Fibroblast of mammary gland (primary cell): ENCODE measurements at regions not wholly inside any gene's neighbourhood (a gene's known extent, or its start where the extent isn't known, plus 50 kb on each side); places are given as distances from the start of the nearest gene placed in this dataset.

Experiments used
- DNase-seq: peaks from one replicate; pipeline ENCODE4 v3.0.0-alpha.2; 2010; ENCODE audit warnings: low read depth
- H3K4me3 ChIP-seq: 2 replicates; pipeline ENCODE4 v1.5.1; 2011; ENCODE audit warnings: low read depth, mild to moderate bottlenecking, low read length, moderate library complexity; ENCODE audit not compliant: control insufficient read depth
- TF ChIP-seq, protein P1 (sequence below): conservative IDR thresholded peaks from 2 replicates; pipeline ENCODE4 v1.5.1; 2011; ENCODE audit warnings: low read depth, low read length, inconsistent platforms; ENCODE audit not compliant: control insufficient read depth, insufficient read depth

DNA sequence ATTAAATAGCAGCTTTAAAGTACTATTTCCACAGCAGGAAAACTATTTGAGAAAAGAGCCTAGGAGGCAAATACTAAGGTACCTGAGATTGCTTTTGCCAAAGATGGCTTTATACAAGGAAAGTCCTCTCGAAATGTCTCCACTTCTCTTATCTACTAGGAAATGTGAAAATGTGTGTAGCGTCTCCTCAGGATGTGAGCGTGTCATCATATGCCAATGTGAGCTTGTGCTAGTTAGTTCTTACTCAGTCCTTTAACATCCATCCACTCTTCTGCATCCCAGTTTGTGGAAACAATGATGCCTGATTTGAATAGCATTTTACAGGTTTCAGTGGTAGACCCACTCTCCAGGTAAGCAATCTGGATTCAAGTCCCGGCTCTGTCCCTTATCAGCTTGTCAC lies 421.0 kb downstream of the DYNC2H1 start:
- TF ChIP-seq, protein P1, sequence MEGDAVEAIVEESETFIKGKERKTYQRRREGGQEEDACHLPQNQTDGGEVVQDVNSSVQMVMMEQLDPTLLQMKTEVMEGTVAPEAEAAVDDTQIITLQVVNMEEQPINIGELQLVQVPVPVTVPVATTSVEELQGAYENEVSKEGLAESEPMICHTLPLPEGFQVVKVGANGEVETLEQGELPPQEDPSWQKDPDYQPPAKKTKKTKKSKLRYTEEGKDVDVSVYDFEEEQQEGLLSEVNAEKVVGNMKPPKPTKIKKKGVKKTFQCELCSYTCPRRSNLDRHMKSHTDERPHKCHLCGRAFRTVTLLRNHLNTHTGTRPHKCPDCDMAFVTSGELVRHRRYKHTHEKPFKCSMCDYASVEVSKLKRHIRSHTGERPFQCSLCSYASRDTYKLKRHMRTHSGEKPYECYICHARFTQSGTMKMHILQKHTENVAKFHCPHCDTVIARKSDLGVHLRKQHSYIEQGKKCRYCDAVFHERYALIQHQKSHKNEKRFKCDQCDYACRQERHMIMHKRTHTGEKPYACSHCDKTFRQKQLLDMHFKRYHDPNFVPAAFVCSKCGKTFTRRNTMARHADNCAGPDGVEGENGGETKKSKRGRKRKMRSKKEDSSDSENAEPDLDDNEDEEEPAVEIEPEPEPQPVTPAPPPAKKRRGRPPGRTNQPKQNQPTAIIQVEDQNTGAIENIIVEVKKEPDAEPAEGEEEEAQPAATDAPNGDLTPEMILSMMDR, result no peak
- peak; percentile 28 for DNase-seq
- H3K4me3 ChIP-seq, result no peak overlapping the region

DNA sequence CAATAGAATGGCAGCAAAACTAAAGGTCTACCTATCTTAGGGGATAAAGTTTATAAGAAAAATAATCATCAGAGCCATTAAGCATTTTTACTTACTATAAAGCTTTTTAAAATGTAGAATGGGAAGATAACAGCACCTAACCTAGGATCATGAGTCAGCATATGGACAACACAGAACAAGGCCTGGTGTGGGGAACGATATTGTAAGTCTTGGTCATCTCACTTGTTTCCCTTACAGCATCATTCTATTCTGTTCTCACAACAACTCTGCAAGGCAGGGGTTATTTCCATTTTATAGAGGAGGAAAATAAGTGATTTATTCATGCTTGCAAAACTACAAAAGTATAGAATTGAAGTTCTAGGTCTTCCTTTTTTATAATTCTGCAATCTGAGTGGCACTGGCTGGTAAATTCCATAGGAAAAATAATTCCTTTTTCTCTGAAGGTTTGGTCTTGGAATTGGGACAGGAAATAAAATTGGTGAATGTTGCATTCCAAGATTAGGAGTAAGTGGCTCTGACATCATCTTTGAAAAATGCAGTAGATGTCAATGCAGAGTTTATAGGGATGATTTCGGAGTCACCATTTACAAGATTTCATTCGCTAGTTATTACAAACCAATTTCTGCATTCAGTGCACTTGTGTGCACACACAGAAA lies 423.0 kb downstream of the DYNC2H1 start:
- peak; percentile 82 for DNase-seq
- TF ChIP-seq, protein P1, result no peak
- H3K4me3 ChIP-seq, result no peak overlapping the region

DNA sequence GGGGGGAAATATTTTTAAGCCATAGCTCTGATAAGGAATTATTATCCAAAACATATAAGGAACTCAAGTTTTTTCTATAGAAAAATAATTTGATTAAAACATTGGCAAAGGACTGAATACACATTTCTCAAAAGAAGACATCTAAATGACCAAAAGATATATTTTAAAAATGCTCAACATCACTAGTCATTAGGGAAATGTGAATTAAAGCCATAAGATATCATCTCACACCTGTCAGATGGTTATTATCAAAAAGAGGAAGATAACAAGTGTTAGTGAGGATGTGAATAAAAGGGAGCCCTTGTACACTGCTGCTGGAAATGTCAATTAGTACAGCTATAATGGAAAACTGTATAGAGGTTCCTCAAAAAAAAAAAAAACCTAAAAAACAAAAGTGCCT lies 425.0 kb downstream of the DYNC2H1 start:
- no peak for DNase-seq
- H3K4me3 ChIP-seq, result no peak overlapping the region
- TF ChIP-seq, protein P1, result no peak

DNA sequence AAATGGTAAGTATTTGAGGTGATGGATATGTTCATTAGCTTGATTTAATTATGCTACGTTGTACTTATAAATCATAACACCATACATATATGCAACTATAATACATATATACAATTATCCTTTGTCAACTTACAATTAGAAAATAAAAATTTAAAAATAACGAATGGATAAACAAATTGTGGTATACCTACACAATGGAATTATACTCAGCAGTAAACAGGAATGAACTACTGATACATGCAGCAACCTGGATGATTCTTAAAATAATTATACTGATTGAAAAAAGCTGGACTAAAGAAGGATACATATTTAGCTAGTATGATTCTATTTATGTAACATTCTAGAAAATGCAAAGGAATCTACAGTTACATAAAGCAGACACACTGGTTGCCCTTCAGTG lies 425.7 kb downstream of the DYNC2H1 start:
- no peak overlapping the region for H3K4me3 ChIP-seq
- TF ChIP-seq, protein P1, result no peak
- DNase-seq, result no peak

DNA sequence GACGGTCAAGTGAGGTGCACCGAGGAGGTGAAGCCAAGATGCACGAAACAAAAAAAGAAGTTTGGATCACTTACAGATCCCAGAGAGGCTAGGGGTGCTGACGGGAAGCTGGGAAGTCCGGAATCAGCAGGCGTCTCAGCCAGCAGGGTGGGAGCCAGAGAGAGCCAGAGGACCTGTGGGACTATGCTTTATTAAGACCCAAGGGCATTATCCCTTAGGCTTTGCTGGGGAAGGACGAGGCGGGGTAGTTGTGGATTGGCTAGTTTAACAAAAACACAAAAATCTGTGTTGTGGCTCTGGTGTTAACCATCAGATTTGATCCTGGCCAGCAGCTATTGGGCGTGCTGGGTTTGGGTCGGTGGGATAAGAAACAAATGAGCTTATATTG lies 427.1 kb downstream of the DYNC2H1 start:
- no peak overlapping the region for H3K4me3 ChIP-seq
- no peak for DNase-seq
- TF ChIP-seq, protein P1, result no peak

DNA sequence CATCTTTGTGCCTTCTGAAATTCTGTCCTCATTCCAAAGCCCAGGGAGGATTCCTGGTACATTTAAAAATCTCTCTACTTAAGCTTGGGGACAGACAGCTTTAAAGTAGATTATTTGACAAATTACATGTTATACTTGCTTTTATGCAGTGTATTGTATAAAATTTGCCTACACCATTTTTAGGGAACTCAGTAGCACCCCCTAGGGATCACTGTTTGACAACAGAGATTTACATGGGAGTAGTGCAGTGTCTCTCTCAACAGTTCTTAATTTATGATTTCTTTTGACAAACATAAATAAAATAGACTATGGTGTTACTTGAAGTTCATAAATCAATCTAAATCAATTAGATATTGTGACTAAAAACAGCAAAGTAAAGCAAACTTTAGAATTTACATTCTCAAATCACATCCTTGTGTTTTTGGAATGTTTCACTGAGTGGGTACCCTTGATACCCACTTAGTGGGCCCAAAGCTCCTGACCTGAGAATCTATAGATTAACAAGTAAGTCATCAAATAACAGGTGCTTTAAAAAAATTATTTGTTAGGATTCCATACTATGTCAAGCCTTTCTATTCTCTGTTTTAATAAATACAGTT lies 428.8 kb downstream of the DYNC2H1 start:
- no peak overlapping the region for H3K4me3 ChIP-seq
- peak; percentile 62 for DNase-seq
- TF ChIP-seq, protein P1, result peak; percentile 76
